ENCODE measurements at regions not wholly inside any gene's neighbourhood (a gene's known extent, or its start where the extent isn't known, plus 50 kb on each side); places are given as distances from the start of the nearest gene placed in this dataset.
"Not testable (repeated sequence)": the region's sequence is repeated elsewhere in the genome, so short reads cannot be mapped to it uniquely, and the experiment has no call there.

DNA sequence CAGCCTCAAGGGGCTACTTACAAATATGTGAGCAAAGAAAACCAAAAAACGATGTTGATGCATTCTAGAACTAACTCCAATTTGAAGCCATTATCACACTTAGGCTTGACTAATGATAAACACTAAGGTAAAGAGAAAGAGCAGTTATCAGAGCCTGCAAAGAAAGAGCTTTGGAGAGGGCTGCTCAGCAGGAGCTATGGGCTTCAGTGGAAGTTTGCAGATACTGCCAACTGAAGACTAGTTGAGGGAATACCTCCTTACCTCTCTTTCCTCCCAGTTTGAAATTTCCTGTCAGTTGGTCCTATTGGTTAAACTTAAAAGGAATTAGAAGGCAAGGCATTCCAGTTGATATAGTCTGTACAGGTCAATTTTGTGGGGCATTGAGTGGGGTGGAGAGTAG, 498.1 kb upstream of the POT1 start:
- intact Hi-C loops (cut with DNase I): no loop called here
- no peaks in the 10 kb centered on the region for H3K4me1 ChIP-seq
- no peak for DNase-seq
- H3K27ac ChIP-seq: no peak overlapping the region
- no peaks in the 10 kb centered on the region for H3K27me3 ChIP-seq
- no peaks in the 10 kb centered on the region for H3K36me3 ChIP-seq
- TF ChIP-seq CTCF (IDR thresholded peaks at IDR 0.05): no peak
- no peak for ATAC-seq
- H3K4me3 ChIP-seq: no peak overlapping the region
- H3K9me3 ChIP-seq: peaks cover 0 to 6% (median 0%) of the 10 kb centered on the region in 11 donors
- WGBS, 2 donors: 28 to 30% methylated on average over 1 of the region's 1 CpG

DNA sequence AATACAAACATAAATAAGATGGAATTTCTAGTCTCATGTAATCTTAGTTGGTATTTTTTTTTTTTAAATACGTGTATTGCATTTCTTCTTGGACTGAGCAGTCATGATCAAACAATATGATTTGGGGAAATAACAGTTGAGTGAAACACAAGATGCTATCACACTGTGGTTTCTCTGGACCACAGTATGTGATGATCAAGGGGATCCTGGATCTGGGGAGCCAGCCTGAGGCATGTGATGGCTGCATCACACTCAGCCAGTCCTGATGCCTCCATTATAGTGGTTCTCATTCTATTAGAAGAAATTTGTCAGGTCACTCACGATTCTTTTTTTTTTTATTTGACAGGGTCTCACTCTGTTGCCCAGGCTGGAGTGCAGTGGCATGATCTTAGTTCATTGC, 495.9 kb upstream of the POT1 start:
- Histone ChIP-seq H3K4me1 (no peaks in the 10 kb centered on the region), H3K4me3 (no peak overlapping the region), H3K9me3 (peaks cover 0 to 15% (median 0%) of the 10 kb centered on the region in 11 donors), H3K27me3 (no peaks in the 10 kb centered on the region), H3K27ac (no peak overlapping the region), H3K36me3 (no peaks in the 10 kb centered on the region)
- intact Hi-C loops (cut with DNase I): no loop called here
- ATAC-seq (no peak), DNase-seq (no peak)
- 87 to 92% methylated on average over 2 of the region's 2 CpGs for WGBS, 2 donors
- TF ChIP-seq CTCF (IDR thresholded peaks at IDR 0.05): no peak

DNA sequence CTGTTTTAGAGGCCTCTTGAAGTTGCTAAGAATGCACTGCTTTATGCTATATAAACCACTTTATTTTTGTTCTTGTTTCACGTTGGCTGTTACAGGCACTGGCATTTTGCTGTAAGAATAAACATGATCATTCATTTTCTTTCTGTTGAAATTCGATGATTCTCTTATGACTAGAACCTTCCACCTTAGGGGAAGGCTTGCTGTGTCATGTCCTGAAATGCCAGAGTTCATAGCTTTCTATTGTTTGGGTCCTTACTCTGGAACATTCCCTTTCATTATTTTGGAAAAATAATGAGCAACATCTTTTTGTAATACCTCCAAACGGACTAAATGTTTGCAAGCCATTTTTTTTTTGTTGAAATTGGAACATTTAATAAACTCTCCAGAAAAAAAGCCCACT, 495.1 kb upstream of the POT1 start:
- H3K27ac ChIP-seq: no peak overlapping the region
- DNase-seq (no peak), ATAC-seq (no peak)
- H3K4me1 ChIP-seq: no peaks in the 10 kb centered on the region
- H3K9me3 ChIP-seq: peaks cover 0 to 22% (median 0%) of the 10 kb centered on the region in 11 donors
- intact Hi-C loops (cut with DNase I): no loop called here
- H3K4me3 ChIP-seq: no peak overlapping the region
- H3K27me3 ChIP-seq: no peaks in the 10 kb centered on the region
- no peak for TF ChIP-seq CTCF (IDR thresholded peaks at IDR 0.05)
- WGBS, 2 donors: 65 to 71% methylated on average over 3 of the region's 3 CpGs
- H3K36me3 ChIP-seq: no peaks in the 10 kb centered on the region

DNA sequence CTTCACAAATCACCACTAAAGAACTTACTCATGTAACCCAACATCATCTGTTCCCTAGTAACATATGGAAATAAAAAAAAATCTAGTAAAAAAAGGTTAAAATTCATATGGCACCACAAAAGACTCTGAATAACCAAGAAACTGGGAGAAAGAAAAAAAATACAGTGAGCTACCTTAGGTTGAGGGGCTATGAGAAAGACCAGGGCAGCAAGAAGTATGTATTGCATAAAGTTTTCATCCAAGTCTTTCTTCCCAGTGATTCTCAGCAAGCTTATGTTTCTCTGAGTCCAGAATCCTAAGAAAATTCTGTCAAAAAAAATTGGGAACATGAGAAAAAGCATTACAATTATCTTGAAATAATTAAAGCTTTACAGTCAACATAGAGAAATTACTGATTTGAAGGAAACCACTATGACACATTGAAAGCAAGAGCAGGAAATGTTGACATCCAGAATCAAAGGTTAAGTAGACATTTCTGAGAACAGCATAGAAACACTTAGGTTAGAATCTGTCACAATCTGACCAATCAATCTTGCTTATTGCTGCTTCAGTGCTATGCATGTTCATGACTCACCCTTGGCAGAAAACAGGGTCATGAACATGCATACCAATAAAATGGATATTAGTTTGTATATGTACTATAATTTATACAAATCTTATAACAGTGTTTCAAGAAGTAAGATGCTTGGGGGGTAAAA, 494.0 kb upstream of the POT1 start:
- H3K36me3 ChIP-seq: no peaks in the 10 kb centered on the region
- no peak for TF ChIP-seq CTCF (IDR thresholded peaks at IDR 0.05)
- no peaks in the 10 kb centered on the region for H3K27me3 ChIP-seq
- no peak overlapping the region for H3K27ac ChIP-seq
- H3K4me3 ChIP-seq: no peak overlapping the region
- H3K4me1 ChIP-seq: no peaks in the 10 kb centered on the region
- peaks cover 0 to 30% (median 0%) of the 10 kb centered on the region in 11 donors for H3K9me3 ChIP-seq
- DNase-seq (no peak), ATAC-seq (no peak)
- intact Hi-C loops (cut with DNase I): no loop called here

GRCh38 chr7:125421407-125421806, 491.8 kb upstream of the POT1 start:
- 85 to 87% methylated on average over 3 of the region's 3 CpGs for WGBS, 2 donors
- H3K4me1 ChIP-seq; ATAC-seq; DNase-seq; H3K27ac ChIP-seq; H3K27me3 ChIP-seq; intact Hi-C loops (cut with DNase I); H3K36me3 ChIP-seq; H3K4me3 ChIP-seq: not testable (repeated sequence)
- peaks cover 0 to 33% (median 0%) of the 10 kb centered on the region in 11 donors for H3K9me3 ChIP-seq

Measured in heart right ventricle (tissue), 16 donors.